ENCODE measurements at regions not wholly inside any gene's neighbourhood (a gene's known extent, or its start where the extent isn't known, plus 50 kb on each side); places are given as distances from the start of the nearest gene placed in this dataset.

DNA sequence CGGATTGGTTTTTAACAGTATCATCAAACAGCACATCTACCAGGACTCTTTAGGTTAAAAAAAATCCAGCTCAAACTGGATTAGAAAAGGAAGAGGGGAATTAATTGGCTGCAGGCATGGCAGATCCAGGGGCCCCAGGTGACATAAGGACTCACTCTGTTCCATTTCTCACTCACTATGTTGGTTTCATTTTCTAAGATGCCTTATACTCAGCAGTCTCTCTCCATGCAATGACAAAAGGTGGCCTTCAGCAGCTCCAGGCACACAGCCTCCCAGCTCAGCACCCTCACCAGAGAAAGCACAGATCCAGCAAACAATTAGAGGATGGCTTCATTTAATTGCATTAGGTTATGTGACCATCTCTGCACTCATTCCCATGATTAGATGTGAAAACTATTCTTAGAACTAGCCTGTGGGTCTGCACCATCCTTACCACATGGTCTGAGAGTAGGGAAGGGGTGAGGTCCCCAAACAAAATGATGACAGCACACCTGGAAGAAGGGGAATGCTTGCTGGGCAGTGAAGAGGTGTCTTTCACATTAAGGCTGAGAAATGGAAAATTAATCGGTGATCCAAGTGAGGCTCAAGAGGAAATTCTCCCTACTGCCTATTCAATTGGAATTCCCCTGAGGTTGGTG, 243.1 kb downstream of the CDH26 start:
- TF ChIP-seq, protein P1, sequence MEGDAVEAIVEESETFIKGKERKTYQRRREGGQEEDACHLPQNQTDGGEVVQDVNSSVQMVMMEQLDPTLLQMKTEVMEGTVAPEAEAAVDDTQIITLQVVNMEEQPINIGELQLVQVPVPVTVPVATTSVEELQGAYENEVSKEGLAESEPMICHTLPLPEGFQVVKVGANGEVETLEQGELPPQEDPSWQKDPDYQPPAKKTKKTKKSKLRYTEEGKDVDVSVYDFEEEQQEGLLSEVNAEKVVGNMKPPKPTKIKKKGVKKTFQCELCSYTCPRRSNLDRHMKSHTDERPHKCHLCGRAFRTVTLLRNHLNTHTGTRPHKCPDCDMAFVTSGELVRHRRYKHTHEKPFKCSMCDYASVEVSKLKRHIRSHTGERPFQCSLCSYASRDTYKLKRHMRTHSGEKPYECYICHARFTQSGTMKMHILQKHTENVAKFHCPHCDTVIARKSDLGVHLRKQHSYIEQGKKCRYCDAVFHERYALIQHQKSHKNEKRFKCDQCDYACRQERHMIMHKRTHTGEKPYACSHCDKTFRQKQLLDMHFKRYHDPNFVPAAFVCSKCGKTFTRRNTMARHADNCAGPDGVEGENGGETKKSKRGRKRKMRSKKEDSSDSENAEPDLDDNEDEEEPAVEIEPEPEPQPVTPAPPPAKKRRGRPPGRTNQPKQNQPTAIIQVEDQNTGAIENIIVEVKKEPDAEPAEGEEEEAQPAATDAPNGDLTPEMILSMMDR (IDR thresholded peaks at IDR 0.05): no peak
- TF ChIP-seq POLR2A (IDR thresholded peaks at IDR 0.05): no peak

Data from lower leg skin (tissue), 3 donors.